ENCODE measurements at regions not wholly inside any gene's neighbourhood (a gene's known extent, or its start where the extent isn't known, plus 50 kb on each side); places are given as distances from the start of the nearest gene placed in this dataset.
A peak's percentile ranks its signal among the peaks of the same experiment; 100 is the strongest.
"Not testable (repeated sequence)": the region's sequence is repeated elsewhere in the genome, so short reads cannot be mapped to it uniquely, and the experiment has no call there.

GRCh38 chr16:10322723-10323527 lies 62.9 kb upstream of the ATF7IP2 start:
- no peak for DNase-seq (ENCODE audit: low read depth)
- no peak overlapping the region for H3K4me3 ChIP-seq (ENCODE audit: control insufficient read depth, low read depth, low read length)
- no peak for TF ChIP-seq CTCF (conservative IDR thresholded peaks at IDR 0.05; ENCODE audit: control insufficient read depth, insufficient read depth, low read depth, low read length)

GRCh38 chr16:10323528-10323869 lies 62.4 kb upstream of the ATF7IP2 start:
- H3K4me3 ChIP-seq (ENCODE audit: control insufficient read depth, low read depth, low read length) = no peak overlapping the region
- no peak for TF ChIP-seq CTCF (conservative IDR thresholded peaks at IDR 0.05; ENCODE audit: control insufficient read depth, insufficient read depth, low read depth, low read length)
- no peak for DNase-seq (ENCODE audit: low read depth)

- DNase-seq (ENCODE audit: low read depth) = no peak
- no peak for TF ChIP-seq CTCF (conservative IDR thresholded peaks at IDR 0.05; ENCODE audit: control insufficient read depth, insufficient read depth, low read depth, low read length)
Measured at GRCh38 chr16:10324210-10324609, 61.7 kb upstream of the ATF7IP2 start.

GRCh38 chr16:10325783-10326543 lies 59.9 kb upstream of the ATF7IP2 start:
- H3K4me3 ChIP-seq (ENCODE audit: control insufficient read depth, low read depth, low read length) = no peak overlapping the region
- DNase-seq (ENCODE audit: low read depth) = no peak
- TF ChIP-seq CTCF (conservative IDR thresholded peaks at IDR 0.05; ENCODE audit: control insufficient read depth, insufficient read depth, low read depth, low read length) = no peak

More at GRCh38 chr16:10324210-10324609, 61.7 kb upstream of the ATF7IP2 start:
- no peak overlapping the region for H3K4me3 ChIP-seq (ENCODE audit: control insufficient read depth, low read depth, low read length)

GRCh38 chr16:10326647-10327046 lies 59.2 kb upstream of the ATF7IP2 start:
- TF ChIP-seq CTCF (conservative IDR thresholded peaks at IDR 0.05; ENCODE audit: control insufficient read depth, insufficient read depth, low read depth, low read length) = no peak
- H3K4me3 ChIP-seq (ENCODE audit: control insufficient read depth, low read depth, low read length) = no peak overlapping the region
- DNase-seq (ENCODE audit: low read depth) = no peak

- H3K4me3 ChIP-seq (ENCODE audit: control insufficient read depth, low read depth, low read length) = not testable (repeated sequence)
- DNase-seq (ENCODE audit: low read depth) = peak; percentile 80
Measured at GRCh38 chr16:10328291-10328690, 57.6 kb upstream of the ATF7IP2 start.

GRCh38 chr16:10332241-10332640 lies 53.6 kb upstream of the ATF7IP2 start:
- no peak for DNase-seq (ENCODE audit: low read depth)
- TF ChIP-seq CTCF (conservative IDR thresholded peaks at IDR 0.05; ENCODE audit: control insufficient read depth, insufficient read depth, low read depth, low read length) = no peak
- no peak overlapping the region for H3K4me3 ChIP-seq (ENCODE audit: control insufficient read depth, low read depth, low read length)
